ENCODE measurements at regions not wholly inside any gene's neighbourhood (a gene's known extent, or its start where the extent isn't known, plus 50 kb on each side); places are given as distances from the start of the nearest gene placed in this dataset.

DNA sequence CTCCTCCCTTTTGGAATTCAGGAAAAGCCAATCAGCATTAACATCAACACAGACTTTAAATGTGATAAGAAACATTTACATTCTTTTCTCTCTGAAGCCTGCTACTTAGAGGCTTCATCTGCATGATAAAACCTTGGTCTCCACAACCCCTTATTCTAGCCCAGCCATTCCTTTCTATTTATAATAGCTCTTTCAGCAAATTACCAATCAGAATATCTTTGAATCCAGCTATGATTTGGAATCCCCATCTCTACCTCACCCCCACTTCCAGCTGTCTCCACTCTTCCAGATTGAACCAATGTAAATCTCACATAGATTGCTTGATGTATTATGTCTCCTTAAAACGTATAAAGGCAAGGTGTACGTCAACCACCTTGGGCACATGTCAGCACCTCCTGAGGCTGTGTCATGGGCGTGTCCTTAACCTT, 139.7 kb downstream of the TUSC7 start:
- DNase-seq, result no peak

DNA sequence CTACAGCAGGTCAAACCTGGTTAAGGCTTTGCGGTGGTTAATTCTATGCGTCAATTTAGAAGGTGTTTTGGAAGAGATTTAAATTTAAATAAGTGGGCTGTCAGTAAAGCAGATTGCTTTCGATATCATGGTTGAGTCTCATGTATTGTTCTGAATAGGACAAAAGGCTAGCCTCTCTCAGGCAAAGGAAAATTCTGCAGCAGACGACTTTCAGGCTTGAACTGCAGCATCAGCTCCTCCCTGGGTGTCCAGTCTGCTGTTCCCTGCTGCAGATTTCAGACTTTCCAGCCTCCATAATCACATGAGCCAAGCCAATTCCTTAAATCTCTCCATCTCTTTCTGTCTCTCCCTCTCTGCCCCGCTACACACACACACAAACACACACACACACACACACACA, 143.2 kb downstream of the TUSC7 start:
- DNase-seq, result no peak

DNA sequence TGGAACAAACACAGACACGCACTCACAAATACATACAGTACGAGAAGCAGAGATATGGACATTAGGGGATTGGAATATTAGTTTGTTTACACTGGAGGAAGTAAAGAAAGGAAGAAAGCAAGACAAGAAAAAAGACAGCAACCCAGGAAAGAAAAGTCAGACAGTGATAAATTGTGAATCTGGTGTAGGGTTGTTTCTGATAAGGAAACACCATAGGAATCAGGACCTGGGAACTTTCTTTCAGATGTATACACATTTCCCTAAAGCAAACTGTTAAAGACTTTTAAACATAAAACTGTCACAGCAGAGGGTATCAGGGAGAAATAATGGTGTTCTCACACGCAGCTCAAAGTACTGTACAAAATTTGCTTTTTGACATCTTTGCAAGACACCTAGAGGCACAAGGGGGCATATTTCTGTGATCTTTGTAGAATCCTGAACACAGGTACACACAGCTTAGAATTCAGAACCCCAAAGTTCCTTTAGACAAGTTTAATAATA, 153.7 kb downstream of the TUSC7 start:
- DNase-seq, result no peak

DNA sequence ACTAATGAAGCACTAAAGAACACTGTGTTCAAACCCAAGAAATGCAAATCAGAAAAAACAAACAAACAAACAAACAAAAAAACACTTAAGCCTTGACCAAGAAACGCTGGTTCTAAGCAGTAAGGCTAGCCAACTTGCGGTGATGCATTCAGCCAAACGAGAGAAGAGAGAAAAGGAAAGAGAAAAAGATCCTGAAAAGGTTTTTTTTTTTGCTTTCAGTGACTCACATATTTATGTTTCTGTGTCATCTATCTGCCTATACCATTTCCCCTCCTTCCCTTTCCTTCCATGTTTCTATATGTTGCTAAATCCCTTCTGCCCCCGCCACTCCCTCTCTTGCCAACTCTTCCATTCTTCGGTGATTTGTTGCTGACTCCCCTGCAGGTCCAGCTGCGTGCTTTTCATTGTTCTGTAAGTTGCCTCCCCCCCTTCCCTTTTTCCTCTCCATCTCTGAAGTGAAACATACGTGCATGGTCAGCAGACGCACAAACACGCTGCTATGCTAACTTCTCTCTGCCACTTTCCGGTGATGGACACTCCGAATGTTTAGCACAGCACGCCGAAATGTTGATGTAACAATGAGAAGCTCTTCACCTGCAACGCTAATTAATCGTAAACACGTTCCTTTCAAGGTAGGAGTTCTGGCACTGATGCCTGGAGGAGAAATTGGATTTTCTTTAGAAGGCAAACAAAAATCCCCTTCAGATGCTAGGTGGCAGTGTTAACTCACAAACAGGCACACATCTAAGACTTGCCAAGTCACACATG, 154.4 kb downstream of the TUSC7 start:
- DNase-seq, result peak; percentile 18

DNA sequence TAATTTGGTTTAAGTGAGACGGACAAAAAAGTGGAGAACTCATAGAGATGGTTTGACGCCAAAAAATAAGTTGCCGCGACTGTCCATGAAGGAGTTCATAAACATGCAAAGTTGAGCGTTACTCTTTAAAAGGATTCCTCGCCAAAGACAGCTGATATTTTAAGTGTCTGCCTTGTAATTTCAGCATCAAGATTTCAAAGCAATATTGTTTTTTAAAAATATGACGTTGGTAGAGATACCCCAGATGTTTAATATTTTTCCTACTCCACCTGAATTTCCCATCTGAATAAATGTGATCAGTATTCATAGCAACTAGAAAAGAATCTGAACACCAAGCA, 155.0 kb downstream of the TUSC7 start:
- DNase-seq, result no peak

DNA sequence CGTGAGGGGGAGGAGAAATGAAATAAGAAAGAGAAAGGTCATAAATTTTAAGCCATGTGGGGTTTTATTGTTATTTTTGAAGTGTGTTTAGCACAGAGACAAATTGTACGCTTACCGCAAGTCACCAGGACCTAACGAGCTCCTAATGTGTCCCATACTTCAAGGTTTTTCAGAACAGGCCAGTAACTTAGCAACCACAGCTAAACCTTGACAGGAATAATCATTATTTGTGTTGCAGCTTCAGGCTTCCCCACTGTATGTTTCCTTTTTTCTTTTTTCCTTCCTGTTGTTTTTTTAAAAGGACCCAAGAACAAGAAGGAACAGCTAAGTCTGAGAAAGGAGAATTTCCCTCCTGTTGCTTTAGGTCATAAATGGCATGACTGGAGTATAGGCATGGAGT, 160.8 kb downstream of the TUSC7 start:
- no peak for DNase-seq

DNA sequence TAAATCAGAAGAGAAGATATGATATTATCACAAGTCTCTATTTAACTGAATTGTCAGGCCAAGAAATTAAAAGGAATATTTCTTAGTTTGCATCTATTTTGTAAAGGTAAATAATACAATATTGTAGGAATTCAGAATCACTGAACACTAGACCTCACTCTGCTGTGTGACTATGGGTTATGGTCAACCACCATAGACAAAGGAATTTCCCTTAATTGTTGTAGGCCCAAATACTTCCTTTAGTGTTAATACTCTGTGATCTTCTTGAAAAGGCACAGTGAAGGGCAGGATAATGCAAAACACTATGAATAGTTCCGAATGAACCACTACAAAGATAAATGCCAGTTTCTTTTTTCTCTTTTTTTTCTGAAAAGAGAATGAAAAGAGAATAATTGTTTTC, 162.3 kb downstream of the TUSC7 start:
- no peak for DNase-seq

DNA sequence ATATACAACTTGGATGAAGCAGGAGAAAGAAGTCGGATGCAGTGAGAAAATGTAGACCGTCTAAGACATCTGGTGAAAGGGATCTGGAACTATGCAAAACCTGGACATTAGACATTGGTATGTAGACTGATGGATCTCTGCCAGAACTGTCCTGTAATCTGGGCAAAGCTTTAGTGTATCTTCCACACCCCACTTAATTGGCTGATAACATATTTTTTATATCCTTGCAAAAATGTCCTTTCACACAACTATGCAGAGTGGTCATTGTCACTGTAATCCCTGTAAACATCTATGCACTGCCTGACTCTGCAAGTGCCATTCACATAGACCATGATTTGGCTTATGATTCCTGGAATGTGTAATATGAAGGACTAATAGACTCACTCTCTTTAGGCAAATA, 163.1 kb downstream of the TUSC7 start:
- no peak for DNase-seq

DNA sequence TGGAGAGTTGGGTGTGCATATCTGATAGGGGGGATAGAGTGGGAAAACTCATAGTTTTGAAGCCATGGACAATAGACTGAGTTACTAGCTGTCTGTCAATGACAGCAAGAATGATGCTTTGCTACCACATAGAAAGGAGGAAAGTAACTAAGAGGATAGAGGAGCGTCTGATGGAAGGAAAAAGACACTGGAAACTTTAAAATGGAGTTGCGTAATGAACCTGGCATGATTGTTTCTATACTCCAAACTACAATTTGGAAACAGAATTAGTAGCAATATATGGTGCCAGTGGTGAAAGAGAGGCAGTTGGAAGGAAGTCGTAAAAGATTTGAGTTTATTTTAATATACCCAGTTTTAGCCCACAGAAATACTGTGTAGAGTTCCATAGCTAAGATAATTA, 163.6 kb downstream of the TUSC7 start:
- no peak for DNase-seq

DNA sequence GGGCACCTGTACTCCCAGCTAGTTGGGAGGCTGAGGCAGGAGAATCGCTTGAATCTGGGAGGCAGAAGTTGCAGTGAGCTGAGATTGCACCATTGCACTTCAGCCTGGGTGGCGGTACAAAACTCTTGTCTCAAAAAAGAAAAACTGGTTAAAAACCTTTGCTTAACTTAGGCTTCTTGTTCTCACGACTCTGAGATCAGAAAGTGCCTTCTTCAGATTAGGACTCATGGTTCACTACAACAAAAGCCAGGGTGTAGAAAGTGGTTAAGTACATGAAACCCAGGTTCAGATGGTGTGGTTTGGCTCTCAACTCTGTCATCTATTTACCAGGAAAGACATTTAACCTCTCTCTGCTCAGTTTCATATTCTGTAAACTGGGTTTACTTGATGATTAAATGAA, 168.4 kb downstream of the TUSC7 start:
- DNase-seq, result no peak

DNA sequence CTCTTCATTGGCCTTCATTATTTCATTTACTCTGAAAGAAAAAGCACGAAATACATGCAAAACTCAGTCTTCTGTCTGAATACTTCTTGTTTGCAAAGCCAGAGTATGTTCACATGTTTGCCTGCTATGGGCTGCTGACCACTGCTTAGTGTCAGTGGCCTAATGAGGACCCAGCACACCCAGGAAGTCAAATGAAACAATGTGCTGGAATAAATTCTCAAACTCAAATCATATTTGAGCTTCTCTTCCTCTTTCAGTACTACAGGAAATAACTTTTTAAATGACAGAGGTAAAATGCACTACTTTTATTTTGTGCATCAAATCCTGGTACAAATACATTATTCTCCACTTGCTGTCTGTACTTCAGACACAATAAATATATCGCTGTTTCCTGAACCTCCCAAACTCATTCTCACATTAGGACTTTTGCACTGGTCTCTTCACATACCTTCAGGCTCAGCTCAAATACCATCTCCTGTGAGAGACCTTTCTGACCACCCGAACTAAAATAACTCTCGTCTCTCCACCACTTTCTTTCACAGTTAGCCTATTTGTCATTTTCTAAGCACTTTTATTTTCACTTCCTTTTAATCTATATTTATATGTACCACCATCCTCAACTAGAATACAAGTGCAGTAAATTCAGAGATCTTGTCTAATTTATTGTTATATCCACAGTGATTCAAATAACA, 176.8 kb downstream of the TUSC7 start:
- DNase-seq, result no peak

DNA sequence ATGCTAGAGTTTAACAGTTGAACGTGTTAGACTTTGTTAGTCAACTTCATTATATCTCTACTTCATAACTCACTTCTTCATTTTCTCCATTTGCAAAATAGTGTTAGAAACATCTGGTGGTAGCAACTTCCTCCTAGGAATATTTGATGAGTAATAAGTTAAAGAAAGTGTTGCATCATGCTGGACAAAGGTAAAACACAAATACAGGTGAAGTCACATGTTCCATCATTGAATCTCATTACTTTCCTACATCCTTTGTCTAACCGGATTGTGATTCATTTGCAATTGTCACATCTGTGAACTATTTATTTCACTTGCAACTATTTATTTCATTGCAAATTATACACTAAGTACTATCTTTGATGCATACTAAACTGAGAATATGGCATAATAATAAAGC, 186.5 kb downstream of the TUSC7 start:
- no peak for DNase-seq

DNA sequence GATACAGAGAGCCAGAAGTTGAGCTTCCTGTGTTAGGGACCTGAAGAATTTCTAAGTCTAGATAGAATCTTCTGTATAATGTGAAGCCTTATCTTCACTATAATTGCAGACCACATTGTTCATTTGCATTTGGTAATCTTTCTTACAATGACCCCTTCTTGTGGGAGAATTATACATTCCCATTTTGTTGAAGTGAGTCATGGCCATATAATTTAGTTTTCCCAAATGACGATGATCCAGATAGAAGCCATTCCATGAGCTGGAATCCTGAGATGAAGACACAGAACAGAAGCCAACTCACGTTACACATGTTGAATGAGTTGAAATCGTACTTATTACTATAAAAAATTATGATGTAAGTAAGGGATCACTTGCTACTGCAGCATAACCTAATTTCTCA, 187.8 kb downstream of the TUSC7 start:
- no peak for DNase-seq

DNA sequence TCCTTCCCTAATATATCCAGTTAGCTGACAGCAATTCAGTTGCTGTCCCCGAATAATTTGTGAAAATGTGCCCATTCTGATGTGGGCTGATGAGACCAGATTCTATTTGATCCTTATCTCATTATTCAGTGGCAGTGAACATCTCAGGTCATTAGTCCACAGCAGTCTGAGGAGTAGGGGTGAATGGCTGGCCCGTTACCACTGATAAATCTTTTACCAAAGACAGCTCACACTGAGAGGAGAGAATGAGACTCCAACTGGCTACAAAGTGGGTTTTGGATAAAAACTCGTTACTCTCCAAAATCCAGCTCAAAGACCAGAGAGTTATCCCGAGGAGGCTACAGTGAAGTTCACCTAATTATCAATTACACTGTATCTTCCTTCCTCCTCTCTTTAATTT, 189.7 kb downstream of the TUSC7 start:
- DNase-seq, result no peak

DNA sequence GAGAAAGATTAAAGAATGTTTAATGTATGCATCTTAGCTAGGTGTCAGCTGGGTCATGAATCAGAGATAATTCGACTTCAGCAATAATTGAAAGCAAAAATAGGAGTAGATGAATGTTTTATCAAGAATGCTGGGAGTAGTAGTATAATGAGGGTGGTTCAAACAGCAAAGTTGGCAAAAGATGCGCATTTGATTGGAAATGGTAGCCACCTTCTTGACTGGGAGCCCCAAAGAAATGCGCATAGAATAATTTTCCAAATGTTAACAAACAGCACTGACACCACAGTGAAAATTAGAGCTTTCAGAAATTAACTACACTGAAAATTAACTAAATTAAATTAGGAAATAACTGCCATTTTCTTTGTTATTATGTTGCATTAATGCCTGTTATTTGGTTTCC, 195.8 kb downstream of the TUSC7 start:
- DNase-seq, result no peak

DNA sequence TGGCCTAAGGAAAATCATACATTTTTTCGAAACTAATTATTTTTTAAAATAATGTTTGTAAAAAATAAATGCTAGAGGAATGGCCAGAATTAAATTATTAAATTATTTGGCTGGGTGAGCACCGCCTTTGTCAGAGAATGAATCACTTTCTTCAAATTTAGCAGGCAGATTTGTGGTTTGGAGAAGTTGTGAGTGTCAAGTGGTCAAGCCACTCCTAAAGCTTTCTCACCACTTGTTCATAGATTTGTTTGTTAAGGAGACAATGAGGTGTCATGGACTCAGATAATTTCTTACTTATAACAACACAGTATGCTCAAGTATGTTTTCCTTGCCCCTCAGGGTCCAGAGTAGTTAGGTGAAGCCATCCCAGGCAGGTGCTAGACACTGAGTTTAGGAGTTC, 196.2 kb downstream of the TUSC7 start:
- DNase-seq, result no peak

DNA sequence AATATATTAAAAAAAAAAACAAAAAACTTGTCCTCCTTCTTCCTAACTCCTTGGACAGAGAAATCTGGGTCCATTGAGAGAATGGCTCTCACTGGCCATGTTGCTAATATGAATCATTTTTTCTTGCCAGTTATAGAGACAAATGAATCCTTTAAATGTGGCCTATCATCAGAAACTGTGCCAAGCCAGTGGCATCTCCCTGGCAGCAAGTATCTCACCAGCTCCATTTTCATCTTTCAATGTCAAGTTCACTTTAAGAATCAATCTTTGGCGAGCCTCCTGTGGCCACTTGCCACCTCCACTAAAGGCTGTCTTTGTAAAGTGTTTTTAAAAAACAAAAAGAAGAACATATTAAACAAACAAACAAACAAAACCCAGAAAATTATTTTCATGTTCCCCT, 202.5 kb downstream of the TUSC7 start:
- DNase-seq, result no peak

DNA sequence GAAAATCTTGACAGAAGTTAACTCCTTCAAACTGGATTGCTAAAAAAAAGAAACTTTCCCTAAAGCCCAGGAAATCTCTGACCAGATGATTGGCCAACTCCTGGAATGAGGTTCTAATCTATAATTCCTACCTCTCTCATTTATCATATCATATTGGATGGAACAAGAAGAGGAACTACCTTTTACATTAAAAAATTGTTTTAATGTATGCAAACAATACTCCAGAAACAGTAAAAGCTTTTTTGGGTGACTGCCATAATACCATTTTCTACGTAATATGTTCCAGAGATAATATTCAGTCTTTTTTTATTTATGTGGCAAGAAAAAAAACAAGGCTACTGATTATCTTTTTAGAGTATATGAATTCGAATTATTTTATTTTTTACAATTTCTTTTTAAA, 204.4 kb downstream of the TUSC7 start:
- DNase-seq, result no peak

DNA sequence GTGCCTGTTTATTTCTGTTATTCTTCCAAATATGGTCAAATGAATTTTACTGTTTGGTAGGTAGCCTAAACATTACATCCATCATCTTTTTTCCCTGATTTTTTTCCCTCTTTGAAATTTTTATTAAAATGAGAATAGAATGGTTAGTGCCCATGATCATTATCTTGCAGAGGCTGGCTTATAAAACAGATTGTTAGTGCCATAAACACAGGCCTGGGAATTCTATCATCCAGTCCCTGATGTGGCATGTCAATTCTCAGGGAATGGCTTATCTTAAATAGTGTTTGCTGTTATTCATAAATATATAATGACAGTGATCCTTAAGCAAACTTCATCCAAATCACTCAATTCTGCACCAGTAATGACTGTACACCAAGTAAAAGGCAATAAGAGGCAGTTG, 207.3 kb downstream of the TUSC7 start:
- no peak for DNase-seq

DNA sequence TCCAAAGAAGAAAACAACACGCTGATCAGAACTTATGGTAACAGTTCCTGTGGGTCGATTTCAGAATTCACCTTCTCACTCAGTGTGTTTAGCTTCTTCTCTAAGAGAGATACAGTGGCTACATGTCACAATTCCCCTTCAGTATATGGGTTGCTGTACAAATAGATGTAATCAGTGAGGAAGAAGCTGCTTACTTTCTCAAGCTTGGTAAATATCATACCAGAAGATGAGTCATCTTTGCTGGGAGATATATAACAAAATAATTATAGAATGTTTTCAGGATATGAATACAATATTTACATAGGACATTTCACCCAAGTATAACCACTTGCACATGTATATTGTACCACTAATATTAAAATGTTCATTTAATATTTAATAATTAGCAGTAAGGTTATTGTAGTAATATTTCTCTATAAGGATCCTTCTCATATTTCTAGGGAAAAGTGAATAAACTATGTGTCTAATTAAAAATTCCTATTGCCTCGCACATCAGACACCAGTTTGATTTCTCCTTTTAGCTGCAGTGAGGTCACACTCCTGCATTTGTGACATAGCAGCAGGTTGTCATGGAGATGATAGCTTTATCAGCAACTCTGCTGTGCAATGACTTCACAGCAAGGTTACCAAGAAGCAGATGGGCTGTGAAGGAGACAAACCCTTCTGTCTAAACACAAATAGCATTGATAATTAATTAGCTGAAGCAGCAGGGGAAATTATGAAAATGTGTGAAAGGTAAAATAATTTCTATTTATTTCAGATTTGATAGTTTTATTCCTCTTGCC, 211.4 kb downstream of the TUSC7 start:
- DNase-seq, result no peak

DNA sequence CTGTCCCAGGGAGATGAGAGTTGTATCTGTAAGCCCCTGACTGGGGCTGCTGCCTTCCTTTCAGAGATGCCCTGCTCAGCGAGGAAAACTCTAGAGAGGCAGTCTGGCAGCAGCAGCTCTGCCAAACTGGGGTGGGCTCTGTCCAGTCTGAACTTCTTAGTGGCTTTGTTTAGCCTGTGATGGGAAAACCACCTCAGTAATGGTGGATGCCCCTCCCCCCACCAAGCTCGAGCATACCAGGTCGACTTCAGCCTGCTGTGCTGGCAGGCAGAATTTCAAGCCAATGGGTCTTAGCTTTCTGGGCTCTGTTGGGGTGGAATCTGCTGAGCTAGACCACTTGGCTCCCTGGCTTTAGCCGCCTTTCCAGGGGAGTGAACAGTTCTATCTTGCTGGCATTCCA, 218.3 kb downstream of the TUSC7 start:
- no peak for DNase-seq

DNA sequence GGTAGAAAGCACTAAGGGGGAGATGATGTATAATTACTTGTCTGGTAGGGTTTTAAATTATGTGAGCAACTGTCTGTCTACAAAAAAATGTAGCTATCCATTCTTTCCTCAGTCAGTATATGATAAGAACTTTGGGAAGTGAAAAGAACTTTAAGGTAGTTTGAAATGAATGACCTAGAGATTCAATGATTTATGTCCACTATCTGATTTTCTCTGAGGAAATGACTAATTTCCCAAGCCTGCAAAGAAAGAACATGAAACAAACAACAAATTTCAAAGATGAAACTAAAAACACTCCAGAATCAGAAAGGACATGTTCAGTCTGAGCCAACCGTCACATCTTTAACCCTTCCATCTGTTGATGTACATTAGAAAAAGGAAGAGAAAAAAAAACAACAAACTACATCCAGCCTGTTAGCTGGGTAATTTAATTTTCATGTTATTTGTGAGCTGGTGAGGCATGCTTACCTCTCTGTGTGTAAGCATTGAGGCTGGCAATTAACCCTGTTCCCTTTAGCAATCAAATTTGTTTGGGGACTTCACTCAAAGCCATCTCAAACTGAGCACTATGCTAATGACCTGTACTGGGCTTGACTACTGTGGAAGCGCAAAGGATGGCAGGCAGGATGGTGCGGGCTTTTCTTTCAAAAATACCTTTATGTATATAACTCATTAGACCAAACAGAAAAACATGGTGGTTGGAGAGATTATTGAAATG, 220.1 kb downstream of the TUSC7 start:
- DNase-seq, result no peak

DNA sequence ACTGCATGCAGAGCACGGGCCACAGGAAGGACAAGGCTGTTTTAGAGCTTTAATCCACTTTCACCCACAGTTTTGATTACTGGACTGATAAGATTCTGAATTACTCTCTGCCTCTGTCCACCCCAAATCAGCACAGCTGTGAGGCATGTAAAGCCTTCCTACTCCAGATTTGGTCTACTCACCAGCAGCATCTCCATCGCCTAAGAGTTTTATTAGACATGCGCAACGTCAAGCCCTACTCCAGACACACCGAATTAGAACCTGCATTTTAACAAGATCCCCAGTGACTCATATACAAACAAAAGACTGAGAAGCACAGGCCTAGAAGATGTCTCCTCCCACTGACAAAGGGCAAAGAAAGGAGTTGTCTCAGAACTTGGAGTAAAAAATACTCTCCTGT, 221.2 kb downstream of the TUSC7 start:
- no peak for DNase-seq

All from NCI-H1436 treated with DMSO at 0.1 percent for 48 hours (cell line).